ENCODE measurements at regions not wholly inside any gene's neighbourhood (a gene's known extent, or its start where the extent isn't known, plus 50 kb on each side); places are given as distances from the start of the nearest gene placed in this dataset.
"Not testable (repeated sequence)": the region's sequence is repeated elsewhere in the genome, so short reads cannot be mapped to it uniquely, and the experiment has no call there.

DNA sequence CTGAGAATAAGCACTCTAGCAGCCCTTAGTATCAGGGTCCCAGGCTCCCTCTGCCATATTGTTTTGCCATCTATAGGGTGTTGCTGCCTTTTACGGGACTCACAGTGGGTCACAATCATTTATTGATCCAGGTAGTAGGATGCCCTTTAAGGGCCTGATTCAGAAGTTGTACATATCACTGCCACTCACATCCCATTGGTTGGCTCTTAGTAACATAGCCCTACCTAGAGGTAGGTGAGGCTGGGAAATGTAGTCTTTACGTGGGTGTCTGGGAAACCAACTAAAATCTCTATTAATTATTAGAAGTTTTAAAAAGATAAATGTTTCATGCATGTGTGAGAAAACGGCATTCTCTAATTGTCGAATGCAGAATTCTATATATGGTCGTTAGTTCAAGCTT, 78.8 kb upstream of the ATP5PO start:
- no peak for DNase-seq (ENCODE audit: low read depth in 2 of 3, low spot score in 2 of 3)

DNA sequence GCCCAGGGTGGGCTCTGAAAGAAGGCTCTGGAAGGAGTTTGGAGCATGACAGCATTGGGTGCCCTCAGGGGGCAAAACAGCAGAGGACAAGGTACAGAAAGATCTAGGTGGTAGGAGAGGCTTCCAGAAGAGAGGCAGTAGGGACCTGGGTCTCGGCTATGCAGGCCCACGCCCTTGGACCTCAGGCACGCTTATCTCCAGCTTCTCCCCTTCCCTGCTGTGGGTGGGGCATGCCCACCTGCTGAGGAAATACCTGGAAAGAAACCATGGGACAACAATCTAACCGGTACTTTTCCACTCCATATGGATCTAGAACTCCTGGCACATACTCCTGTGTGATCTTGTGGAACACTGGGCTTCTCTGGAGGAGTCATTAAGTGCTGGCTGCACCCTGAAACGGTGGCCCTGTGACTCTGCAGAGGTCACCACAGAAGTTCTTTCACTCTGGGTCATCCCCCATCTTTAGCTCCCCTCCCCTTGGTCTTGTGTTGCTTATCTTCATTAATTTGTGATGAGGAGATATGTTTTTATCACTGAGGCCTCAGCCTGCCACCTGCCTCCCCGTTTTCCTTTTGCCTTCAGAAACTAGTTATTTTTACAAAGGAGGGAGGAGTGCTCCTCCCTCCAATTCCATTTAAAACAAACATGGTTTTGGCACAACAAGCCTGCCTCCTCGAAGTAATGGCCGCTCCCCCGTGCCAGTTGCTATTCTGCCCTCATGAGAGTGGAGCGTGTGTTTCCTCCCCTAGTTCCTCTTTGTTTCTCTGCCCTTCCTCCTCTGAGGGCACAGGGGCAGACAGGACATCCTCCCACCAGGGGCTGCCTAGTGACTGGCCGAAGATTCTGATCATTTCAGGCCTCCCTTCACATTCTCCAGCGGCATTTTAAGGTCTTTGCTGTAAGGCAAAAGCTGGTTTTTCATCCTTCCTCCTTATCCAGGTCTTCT, 78.0 kb upstream of the ATP5PO start:
- DNase-seq (ENCODE audit: low read depth in 2 of 3, low spot score in 2 of 3) = no peak

DNA sequence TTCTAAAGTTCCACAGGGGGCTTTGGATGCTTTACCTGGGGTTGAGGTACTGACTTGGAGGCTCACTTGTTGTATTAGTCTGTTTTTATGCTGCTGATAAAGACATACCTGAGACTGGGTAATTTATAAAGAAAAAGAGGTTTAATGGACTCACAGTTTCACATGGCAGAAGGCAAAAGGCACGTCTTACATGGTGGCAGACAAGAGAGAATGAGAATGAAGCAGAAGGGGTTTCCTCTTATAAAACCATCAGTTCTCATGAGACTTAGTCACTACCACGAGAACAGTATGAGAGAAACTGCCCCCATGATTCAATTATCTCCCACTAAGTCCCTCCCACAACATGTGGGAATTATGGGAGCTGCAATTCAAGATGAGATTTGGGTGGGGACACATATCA, 76.8 kb upstream of the ATP5PO start:
- DNase-seq (ENCODE audit: low read depth in 2 of 3, low spot score in 2 of 3) = not testable (repeated sequence)

DNA sequence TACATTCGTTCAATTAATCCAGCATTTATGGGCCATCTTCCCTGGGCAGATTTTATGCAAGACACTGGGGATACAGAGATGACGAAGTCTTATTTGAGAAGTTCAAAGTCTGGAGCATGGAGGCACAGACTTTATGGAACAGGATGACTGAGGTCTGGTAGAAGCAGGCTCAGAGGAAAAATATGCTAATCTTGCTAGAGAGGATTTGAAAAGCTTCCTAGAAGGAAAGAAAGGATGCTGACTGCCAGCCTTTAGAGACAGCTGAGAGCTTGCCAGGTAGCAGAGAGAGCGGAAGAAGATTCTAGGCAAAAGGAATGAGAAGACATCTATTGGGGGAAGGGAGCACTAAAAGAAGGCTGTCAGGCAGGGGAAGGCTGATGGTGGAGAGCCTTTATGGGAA, 75.5 kb upstream of the ATP5PO start:
- no peak for DNase-seq (ENCODE audit: low read depth in 2 of 3, low spot score in 2 of 3)

DNA sequence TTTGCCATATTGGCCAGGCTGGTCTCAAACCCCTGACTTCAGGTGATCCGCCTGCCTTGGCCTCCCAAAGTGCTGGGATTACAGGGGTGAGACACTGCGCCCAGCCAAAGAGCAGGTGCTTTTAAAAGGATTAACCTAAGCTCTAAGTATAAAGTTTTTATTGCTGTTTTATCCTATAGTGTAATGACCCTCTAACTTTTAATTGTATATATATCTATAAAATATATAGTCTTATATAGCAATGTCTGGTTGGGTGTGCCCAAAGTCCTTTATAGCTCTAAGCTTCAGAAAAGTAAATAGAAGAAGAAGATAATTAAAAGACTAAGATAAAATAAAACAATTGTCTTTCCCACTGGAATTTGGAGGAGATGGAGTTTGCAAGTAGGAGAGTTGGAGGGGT, 73.8 kb upstream of the ATP5PO start:
- DNase-seq (ENCODE audit: low read depth in 2 of 3, low spot score in 2 of 3) = no peak

DNA sequence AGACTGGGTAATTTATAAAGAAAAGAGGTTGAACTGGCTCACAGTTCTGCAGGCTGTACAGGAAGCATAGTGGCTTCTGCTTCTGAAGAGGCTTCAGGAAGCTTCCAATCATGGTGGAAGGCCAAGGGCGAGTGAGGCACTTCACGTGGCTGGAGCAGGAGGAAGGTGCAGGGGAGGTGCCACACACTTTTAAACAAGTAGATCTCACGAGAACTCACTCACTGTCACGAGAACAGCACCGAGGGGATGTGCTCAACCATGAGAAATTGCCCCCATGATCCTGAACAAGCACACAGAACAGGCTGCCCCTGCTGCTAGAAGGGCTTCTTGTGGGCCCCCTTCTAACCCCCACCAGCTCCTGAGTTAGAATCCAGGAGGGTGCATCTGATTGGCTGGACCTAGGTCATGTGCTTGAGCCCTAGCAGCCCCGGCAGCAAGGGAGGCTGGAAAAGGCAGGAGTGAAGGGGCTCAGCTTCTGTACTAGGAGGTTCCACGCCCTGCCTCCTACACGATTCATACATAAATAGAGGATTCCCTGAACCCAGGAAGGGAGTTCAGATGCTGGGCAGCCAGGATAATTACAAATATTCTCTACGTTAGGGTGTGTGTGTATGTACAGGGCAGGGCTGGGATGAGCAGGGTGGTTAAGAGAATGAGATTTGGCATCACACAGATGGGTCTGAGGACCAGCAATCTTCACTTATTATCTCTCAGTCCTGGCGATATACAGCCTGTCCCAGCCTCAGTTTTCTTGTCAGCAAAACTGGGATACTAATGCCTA, 72.8 kb upstream of the ATP5PO start:
- no peak for DNase-seq (ENCODE audit: low read depth in 2 of 3, low spot score in 2 of 3)

DNA sequence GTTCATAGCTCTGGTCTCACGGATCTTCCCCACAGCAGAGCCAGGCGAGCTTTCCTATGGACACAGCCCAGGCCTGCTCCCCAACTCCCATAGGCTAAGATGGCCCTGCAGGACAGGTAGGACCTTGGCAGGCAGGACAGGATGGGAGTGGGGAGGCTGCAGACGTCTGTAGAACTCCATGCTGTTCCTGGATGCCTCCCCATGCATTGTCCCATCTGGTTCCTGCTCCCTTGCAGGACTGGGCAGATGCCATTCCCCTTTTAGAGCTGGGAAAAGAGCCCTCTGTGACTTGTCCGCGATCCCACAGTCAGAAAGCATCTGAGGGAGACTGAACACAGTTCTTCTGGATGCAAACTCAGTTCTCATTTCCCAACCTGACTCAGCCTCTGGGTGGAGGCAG, 71.9 kb upstream of the ATP5PO start:
- DNase-seq (ENCODE audit: low read depth in 2 of 3, low spot score in 2 of 3) = no peak

DNA sequence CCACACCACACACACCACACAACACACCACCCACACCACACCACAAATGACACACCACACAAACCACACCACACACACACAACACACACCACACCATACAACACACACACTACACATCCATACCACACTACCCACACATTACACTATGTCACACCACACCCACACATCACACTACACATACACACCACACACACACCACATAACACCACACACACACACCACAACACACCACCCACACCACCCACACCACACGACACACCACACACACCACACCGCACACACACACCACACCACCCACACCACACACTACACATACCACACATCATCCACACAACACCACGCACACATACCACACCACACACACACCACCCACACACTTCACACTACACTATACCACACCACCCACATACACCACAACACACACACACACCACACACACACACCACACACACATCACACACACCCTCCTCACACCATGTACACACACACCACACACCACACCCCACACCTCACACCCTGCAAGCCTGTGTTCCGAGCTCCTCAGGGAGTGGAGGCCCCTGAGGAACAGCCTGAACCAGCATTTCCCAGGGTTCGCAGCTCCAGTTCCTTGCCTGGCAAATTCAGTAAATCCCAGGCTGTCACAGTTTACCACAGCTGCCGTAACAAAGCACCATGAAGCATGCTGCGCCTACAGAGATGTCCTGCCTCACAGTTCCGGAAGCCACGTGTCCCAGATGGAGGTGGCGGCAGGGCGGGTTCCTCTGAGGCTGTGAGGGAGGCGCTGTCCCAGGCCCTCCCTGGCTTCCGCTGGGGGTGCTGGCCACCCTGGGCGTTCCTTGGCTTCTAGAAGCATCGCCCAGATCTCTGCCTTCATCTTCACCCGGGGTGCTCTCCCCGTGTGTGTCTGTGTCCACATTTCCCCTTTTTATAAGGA, 69.8 kb upstream of the ATP5PO start:
- no peak for DNase-seq (ENCODE audit: low read depth in 2 of 3, low spot score in 2 of 3)

DNA sequence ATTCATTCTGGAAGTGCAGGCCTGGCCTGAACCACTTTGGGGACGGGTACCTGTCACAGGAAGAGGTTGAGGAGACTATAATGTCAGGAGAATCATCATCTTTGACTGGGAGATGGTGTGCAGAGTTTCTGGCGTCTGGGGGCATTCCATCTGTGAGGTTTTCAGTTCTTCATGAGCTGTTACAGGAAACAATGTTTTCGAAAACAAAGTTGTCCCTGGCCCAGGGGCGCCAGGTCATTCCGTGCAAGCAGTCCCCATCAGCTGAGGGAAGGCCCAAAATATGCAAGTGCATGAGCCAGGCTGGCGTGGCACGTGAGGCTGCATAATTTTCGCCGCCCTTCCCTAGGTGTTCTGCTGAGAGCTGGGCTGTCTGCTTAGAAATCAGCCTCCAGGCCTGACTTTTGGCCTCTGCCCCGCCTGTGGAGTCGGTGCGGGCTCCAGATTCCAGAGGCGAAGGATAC, 68.4 kb upstream of the ATP5PO start:
- DNase-seq (ENCODE audit: low read depth in 2 of 3, low spot score in 2 of 3) = no peak

DNA sequence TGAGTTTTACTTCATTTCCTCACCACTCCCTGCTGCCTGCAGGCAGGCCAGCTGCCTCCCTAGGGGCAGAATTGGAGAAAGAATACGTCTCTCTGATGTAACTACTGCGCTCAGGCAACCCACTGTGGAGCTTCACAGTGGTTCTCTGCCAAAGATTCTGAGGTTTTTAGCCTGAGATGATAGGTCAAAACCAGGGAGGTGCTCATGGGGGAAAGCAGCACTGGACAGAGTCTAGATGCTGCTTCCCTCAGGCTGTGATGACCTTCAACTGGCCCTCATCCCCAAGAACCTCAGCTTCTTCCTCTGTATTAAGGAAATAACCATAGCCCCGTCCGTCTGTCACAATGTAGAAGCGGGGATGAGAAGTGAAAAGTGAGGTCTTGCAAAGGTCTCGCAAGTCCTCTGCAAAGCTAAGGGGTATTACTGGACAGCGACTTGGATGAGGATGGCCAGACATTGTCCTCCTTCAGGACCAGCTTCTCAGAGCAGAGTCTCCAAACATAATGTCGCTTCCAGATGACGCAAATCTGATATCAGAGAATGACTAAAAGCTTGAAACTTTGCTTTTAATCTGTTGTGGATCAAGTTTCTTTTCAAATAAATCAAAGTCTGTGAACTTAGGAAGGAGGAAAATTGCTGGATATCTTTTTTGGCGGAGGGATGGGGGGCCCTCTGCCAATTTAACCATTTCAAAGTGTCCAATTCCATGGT, 65.9 kb upstream of the ATP5PO start:
- DNase-seq (ENCODE audit: low read depth in 2 of 3, low spot score in 2 of 3) = no peak

DNA sequence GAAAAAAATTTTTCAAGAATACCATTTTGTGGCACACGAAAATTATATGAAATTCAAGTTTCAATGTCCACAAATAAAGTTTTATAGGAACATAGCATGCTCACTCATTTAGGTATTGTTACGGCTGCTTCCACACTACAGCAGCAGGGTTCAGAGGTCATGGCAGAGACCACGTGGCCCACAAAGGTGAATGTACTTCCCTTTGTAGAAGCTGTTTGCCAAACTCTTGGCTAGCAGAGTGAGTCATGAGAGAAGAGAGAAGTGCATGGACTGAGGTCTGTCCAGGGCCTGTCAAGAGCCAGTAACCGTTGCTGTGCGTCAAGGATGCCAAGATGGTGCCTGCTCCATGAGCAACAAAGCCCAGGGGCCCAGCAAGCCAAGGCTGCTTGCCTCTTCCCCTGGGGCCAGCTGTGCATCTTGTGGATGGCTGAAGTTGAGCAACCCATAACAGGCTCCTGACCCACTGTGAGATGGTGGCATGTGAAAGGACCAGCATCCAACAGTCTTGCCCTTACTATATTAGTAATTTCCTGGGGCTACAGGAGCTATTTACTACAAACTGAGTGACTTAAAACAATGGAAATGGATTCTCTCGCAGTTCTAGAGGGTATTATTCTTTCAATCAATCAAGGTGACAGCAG, 64.8 kb upstream of the ATP5PO start:
- no peak for DNase-seq (ENCODE audit: low read depth in 2 of 3, low spot score in 2 of 3)

DNA sequence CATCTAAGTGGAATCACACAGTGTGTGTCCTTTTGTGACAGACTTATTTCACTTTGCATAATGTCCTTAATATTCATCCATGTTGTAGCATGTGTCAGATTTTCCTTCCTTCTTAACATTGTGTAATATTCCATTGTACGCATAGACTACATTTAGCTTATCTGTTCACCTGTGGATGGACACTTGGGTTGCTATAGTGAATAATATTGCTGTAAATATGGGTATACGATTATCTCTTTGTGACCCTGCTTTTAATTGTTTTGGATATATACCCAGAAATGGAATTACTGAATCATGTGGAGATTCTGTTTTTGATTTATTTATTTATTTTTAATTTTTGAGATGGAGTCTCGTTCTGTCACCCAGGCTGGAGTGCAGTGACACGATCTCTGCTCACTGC, 63.0 kb upstream of the ATP5PO start:
- no peak for DNase-seq (ENCODE audit: low read depth in 2 of 3, low spot score in 2 of 3)

DNA sequence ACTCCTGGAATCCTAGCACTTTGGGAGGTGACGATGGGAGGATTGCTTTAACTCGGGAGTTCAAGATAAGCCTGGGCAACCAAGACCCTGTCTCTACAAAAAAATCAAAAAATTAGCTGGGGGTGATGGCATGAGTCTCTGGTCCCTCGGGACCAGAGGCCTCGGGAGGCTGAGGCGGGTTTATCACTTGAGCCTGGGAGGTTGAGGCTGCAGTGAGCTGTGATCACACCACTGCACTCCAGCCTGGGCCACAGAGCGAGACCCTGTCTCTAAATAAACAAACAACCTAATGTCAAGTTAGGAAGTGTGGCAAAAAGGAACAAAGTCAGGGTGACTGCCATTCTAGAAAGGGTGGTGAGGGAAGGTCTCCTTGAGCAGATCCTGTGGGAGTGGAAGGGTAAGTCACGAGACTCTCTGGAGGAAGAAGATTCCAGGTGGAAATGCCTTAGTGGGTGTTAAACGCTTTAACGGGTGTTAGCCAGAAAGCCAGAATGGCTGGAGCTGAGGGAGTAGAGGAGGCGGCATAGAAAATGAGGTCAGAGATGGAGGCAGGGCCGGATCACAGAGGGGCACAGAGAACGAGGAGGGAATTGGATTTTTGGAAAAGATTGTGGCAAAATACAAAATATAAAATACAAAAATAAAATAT, 62.2 kb upstream of the ATP5PO start:
- no peak for DNase-seq (ENCODE audit: low read depth in 2 of 3, low spot score in 2 of 3)

DNA sequence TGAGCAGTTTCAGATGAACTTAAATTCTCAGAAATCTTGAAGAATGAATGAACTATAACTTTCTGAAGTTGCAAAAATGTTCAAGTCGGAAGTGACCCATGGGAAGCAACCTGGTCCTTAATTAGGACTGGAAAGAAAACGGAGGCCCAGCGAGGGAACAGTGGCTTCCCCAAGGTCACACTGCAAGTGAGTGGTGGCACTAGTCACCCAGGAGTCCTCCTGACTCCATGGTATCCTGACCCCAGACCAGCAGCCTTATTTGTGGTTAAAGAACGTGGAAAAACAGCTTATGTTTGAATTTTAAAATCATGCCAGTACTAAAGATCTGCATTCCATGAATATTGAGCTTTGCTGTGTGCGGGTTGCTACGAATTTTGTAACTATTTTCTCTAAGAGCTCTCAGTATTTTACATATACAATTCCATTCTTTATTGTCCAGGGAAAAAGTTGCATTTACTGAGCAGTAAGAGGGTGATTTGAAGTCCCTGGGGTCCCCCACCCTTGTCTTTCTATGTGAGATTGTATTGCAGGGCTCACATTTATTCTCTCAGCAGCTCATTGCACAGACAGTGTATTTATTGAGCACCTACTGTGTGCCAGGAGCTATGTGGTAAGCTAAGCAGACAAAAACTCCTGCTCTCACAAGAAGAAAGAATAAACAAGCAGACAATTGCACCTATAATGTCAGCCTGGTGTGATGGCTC, 61.6 kb upstream of the ATP5PO start:
- no peak for DNase-seq (ENCODE audit: low read depth in 2 of 3, low spot score in 2 of 3)

DNA sequence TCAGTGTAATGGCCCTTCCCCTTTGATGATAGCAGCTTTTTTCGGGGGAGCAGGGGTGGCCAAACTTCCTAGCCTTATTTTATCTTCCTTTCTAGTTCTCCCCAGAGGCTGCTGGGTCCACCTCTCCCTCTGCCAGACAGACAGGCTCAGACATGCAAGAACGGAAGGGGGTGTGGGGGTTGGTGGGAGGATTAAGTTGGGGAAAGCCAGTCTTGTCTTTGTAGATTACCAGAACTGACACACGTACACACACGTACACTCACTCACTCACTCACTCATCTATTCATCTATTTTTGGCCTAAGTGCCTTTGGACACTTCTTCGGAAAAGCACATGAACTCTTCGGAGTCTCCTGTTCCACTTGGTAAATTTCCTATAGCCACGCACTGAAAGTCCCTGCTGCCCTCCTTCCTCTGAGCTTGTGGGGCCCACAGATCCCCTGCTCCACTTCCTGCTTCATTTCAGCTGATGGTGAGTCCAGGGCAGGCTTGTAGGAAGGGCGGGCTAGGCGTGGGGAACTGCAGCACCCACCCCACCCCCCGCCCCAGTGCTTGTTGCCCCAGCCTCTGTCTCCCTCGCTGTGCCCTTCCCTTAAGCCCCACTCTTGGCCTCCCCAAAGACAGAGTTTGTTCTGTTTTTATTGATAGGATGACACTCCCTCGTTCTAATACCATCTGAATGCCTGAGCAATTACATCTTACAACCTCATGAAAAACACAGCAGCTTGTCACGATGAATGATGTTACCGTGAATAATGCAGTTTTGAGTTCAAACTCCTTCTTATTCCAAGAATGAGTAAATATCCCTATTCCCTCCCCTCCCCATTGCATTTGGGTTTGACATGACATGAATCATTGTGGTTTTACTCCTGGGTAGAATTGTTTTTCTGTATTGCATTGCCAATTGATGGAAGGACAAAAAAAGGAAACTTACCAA, 60.7 kb upstream of the ATP5PO start:
- DNase-seq (ENCODE audit: low read depth in 2 of 3, low spot score in 2 of 3) = no peak

DNA sequence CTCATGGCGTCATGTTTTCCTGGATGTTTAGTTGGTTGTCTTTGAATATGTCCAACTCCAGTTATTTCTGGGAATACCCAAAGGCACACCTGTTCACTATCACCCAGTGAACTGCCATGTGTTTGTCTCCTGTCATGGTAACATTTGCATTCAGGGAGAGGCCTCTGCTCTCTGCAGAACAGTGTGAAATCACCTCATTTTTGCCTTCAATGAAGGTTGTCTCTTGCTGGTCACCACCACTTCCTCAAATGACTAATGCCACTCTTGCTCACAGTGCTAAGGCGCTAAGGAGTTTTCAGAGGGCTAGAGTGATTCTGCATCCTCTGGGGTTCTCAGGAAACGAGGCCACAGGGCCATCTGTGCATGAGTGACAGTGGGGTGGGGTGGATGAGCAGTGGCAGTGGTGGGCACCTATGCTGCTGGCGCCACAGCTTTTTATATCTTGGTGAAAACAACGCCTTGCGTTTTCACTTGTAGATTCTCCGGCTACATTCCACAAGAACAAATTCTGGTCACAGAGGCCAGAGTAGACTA, 60.0 kb upstream of the ATP5PO start:
- peak in 2 of 3 experiments; percentile 45 to 55 for DNase-seq (ENCODE audit: low read depth in 2 of 3, low spot score in 2 of 3)

Measured in activated CD8-positive, alpha-beta memory T cell treated with anti-CD3 and anti-CD28 coated beads for 48 hours (primary cell).